ENCODE measurements at regions not wholly inside any gene's neighbourhood (a gene's known extent, or its start where the extent isn't known, plus 50 kb on each side); places are given as distances from the start of the nearest gene placed in this dataset.

DNA sequence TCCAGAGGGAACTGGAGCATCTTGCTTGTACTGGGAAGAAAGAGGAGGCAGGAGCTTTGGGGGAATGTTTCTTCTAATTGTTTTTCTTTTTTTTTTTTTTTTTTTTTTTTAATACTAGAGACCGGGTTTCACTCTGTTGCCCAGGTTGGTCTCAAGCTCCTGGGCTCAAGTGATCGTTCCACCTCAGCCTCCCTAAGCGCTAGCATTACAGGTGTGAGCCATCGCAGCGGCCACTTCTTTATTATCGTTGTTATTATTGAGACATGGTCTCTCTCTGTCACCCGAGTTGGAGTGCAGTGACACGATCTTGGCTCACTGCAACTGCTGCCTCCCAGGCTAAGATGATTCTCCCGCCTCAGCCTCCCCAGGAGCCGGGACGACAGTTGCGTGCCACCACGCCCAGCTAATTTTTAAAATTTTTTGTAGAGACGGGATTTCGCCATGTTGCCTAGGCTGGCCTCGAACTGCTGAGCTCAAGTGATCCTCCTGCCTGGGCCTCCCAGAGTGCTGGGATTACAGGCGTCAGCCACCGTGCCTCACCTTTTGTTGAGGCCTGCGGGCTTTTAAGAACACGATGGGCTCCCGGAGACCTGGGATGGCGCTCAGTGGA is 137.3 kb upstream of the GSE1 start:
- TF ChIP-seq, protein P1, sequence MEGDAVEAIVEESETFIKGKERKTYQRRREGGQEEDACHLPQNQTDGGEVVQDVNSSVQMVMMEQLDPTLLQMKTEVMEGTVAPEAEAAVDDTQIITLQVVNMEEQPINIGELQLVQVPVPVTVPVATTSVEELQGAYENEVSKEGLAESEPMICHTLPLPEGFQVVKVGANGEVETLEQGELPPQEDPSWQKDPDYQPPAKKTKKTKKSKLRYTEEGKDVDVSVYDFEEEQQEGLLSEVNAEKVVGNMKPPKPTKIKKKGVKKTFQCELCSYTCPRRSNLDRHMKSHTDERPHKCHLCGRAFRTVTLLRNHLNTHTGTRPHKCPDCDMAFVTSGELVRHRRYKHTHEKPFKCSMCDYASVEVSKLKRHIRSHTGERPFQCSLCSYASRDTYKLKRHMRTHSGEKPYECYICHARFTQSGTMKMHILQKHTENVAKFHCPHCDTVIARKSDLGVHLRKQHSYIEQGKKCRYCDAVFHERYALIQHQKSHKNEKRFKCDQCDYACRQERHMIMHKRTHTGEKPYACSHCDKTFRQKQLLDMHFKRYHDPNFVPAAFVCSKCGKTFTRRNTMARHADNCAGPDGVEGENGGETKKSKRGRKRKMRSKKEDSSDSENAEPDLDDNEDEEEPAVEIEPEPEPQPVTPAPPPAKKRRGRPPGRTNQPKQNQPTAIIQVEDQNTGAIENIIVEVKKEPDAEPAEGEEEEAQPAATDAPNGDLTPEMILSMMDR (IDR thresholded peaks at IDR 0.05) = no peak
- no peak for TF ChIP-seq POLR2A (IDR thresholded peaks at IDR 0.05)

Data from thyroid gland (tissue), 4 donors.